ENCODE measurements at regions not wholly inside any gene's neighbourhood (a gene's known extent, or its start where the extent isn't known, plus 50 kb on each side); places are given as distances from the start of the nearest gene placed in this dataset.

- no peak overlapping the region for H3K4me3 ChIP-seq
- intact Hi-C loops (cut with DNase I), result no loop called here
- TF ChIP-seq POLR2A (IDR thresholded peaks at IDR 0.05), result no peak
- no peak for TF ChIP-seq CTCF (IDR thresholded peaks at IDR 0.05)
- 69% methylated on average over 6 of the region's 6 CpGs for WGBS, 2 donors
- no peaks in the 10 kb centered on the region for H3K36me3 ChIP-seq
- peaks cover 0 to 4% (median 0%) of the 10 kb centered on the region in 4 donors for H3K27me3 ChIP-seq
- H3K27ac ChIP-seq, result no peak overlapping the region
- DNase-seq, result no peak
- H3K4me1 ChIP-seq, result peaks cover 0 to 33% (median 4%) of the 10 kb centered on the region in 3 donors
- no peaks in the 10 kb centered on the region for H3K9me3 ChIP-seq
Measured at GRCh38 chr18:22302144-22302543, 115.6 kb downstream of the CTAGE1 start.

GRCh38 chr18:22300665-22301636 lies 116.8 kb downstream of the CTAGE1 start:
- Histone ChIP-seq H3K36me3 (no peaks in the 10 kb centered on the region), H3K9me3 (no peaks in the 10 kb centered on the region), H3K4me3 (no peak overlapping the region), H3K27me3 (peaks cover 0 to 4% (median 0%) of the 10 kb centered on the region in 4 donors), H3K27ac (peak overlapping the region in 1 of 4 donors; percentile 29), H3K4me1 (peaks cover 0 to 33% (median 4%) of the 10 kb centered on the region in 3 donors)
- no peak for TF ChIP-seq POLR2A (IDR thresholded peaks at IDR 0.05)
- no peak for TF ChIP-seq CTCF (IDR thresholded peaks at IDR 0.05)
- DNase-seq, result no peak
- 17 to 48% methylated on average over 8 to 10 of the region's 10 CpGs for WGBS, 2 donors
- intact Hi-C loops (cut with DNase I), result no loop called here

DNA sequence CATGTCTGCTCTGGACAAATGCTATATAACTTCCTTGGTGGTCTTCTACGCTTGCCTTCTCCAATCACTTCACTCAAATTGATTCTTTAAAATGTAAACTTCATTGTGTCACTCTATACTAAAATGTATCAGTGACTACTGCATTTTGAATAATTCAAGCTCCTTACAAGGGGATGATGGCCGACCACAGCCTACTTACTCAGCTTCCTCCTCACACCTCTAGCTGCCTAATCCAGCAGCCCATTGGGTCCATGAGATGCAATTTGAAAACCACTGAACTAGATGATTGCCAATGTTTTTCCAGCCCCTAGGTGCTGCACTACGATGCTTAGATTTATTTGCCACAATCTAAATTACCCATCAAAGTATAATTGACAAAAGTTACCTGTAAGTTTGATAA lies 120.7 kb downstream of the CTAGE1 start:
- DNase-seq, result no peak
- Histone ChIP-seq H3K36me3 (no peaks in the 10 kb centered on the region), H3K4me1 (peaks cover 0 to 28% (median 4%) of the 10 kb centered on the region in 3 donors), H3K27me3 (no peaks in the 10 kb centered on the region), H3K9me3 (no peaks in the 10 kb centered on the region), H3K27ac (no peak overlapping the region), H3K4me3 (no peak overlapping the region)
- intact Hi-C loops (cut with DNase I), result no loop called here
- 73 to 80% methylated on average over 3 of the region's 3 CpGs for WGBS, 2 donors
- TF ChIP-seq CTCF (IDR thresholded peaks at IDR 0.05), result no peak
- TF ChIP-seq POLR2A (IDR thresholded peaks at IDR 0.05), result no peak

GRCh38 chr18:22296304-22296703 lies 121.4 kb downstream of the CTAGE1 start:
- H3K4me3 ChIP-seq, result no peak overlapping the region
- peaks cover 0 to 21% (median under 1%) of the 10 kb centered on the region in 3 donors for H3K4me1 ChIP-seq
- 72 to 79% methylated on average over 3 of the region's 3 CpGs for WGBS, 2 donors
- no peaks in the 10 kb centered on the region for H3K9me3 ChIP-seq
- DNase-seq, result no peak
- TF ChIP-seq CTCF (IDR thresholded peaks at IDR 0.05), result no peak
- TF ChIP-seq POLR2A (IDR thresholded peaks at IDR 0.05), result no peak
- H3K36me3 ChIP-seq, result no peaks in the 10 kb centered on the region
- no peaks in the 10 kb centered on the region for H3K27me3 ChIP-seq
- H3K27ac ChIP-seq, result no peak overlapping the region
- intact Hi-C loops (cut with DNase I), result no loop called here

GRCh38 chr18:22293417-22293816 lies 124.0 kb downstream of the GATA6 start:
- no peak for DNase-seq
- WGBS, 2 donors, result 7 to 16% methylated on average over 1 of the region's 1 CpG

More at GRCh38 chr18:22293417-22293816, 124.0 kb downstream of the GATA6 start:
- Histone ChIP-seq H3K4me3 (no peak overlapping the region), H3K27me3 (no peaks in the 10 kb centered on the region), H3K36me3 (no peaks in the 10 kb centered on the region), H3K9me3 (no peaks in the 10 kb centered on the region), H3K27ac (no peak overlapping the region), H3K4me1 (no peaks in the 10 kb centered on the region)
- TF ChIP-seq CTCF (IDR thresholded peaks at IDR 0.05) (no peak), POLR2A (IDR thresholded peaks at IDR 0.05) (no peak)
- intact Hi-C loops (cut with DNase I), result no loop called here

All from esophagus squamous epithelium (tissue), 5 donors.